Hepatocyte (in vitro differentiated cells): ENCODE measurements at regions not wholly inside any gene's neighbourhood (a gene's known extent, or its start where the extent isn't known, plus 50 kb on each side); places are given as distances from the start of the nearest gene placed in this dataset.
"Not testable (repeated sequence)": the region's sequence is repeated elsewhere in the genome, so short reads cannot be mapped to it uniquely, and the experiment has no call there.

Experiments
- DNase-seq: peaks from one replicate; pipeline ENCODE4 v3.0.0-alpha.2; 2016; ENCODE audit warnings: low spot score
- H2AFZ ChIP-seq: fragments of 200-600 bp; sonication (generic); 2 replicates; pipeline ENCODE4 v1.6.0; 2016; ENCODE audit warnings: antibody characterized with exemption, mild to moderate bottlenecking
- H3K27ac ChIP-seq: fragments of 200-600 bp; sonication (generic); 2 replicates; pipeline ENCODE4 v1.5.1; 2016; ENCODE audit warnings: mild to moderate bottlenecking
- H3K27me3 ChIP-seq: fragments of 200-600 bp; sonication (generic); 2 replicates; pipeline ENCODE4 v1.6.1; 2016
- H3K36me3 ChIP-seq: fragments of 200-600 bp; sonication (generic); replicated peaks from 2 replicates; pipeline ENCODE4 v1.5.1; 2016; ENCODE audit warnings: low read depth; ENCODE audit not compliant: insufficient read depth
- H3K4me1 ChIP-seq: fragments of 200-600 bp; sonication (generic); 2 replicates; pipeline ENCODE4 v1.5.1; 2016; ENCODE audit warnings: mild to moderate bottlenecking, moderate library complexity; ENCODE audit not compliant: insufficient read depth
- H3K4me2 ChIP-seq: fragments of 200-600 bp; sonication (generic); 2 replicates; pipeline ENCODE4 v1.6.0; 2016
- H3K4me3 ChIP-seq: fragments of 200-600 bp; sonication (generic); 2 replicates; pipeline ENCODE4 v1.5.1; 2016; ENCODE audit warnings: mild to moderate bottlenecking
- H3K79me2 ChIP-seq: fragments of 200-600 bp; sonication (generic); 2 replicates; pipeline ENCODE4 v1.6.0; 2017; ENCODE audit warnings: mild to moderate bottlenecking
- H3K9me2 ChIP-seq: fragments of 200-600 bp; sonication (generic); replicated peaks from 2 replicates; pipeline ENCODE4 v1.6.0; 2017; ENCODE audit warnings: mild to moderate bottlenecking; ENCODE audit not compliant: insufficient read depth
- H3K9me3 ChIP-seq: fragments of 200-600 bp; sonication (generic); 2 replicates; pipeline ENCODE4 v1.5.1; 2016; ENCODE audit warnings: low read depth, mild to moderate bottlenecking
- H4K20me1 ChIP-seq: fragments of 200-600 bp; sonication (generic); 2 replicates; pipeline ENCODE4 v1.6.0; 2016; ENCODE audit warnings: mild to moderate bottlenecking; ENCODE audit not compliant: insufficient read depth, poor library complexity, severe bottlenecking
- CTCF ChIP-seq: fragments of 200-600 bp; sonication (generic); IDR thresholded peaks from 2 replicates; pipeline ENCODE4 v1.5.1; 2016; ENCODE audit warnings: antibody characterized with exemption, mild to moderate bottlenecking; ENCODE audit not compliant: poor library complexity
- EZH2 ChIP-seq: fragments of 200-600 bp; sonication (generic); IDR thresholded peaks from 2 replicates; pipeline ENCODE4 v1.6.1; 2016; ENCODE audit warnings: antibody characterized with exemption, mild to moderate bottlenecking, borderline replicate concordance
- EZH2phosphoT487 ChIP-seq: fragments of 200-600 bp; sonication (generic); IDR thresholded peaks from one replicate; pipeline ENCODE4 v1.6.1; 2018; ENCODE audit warnings: antibody characterized with exemption, mild to moderate bottlenecking, low read depth, moderate library complexity; ENCODE audit not compliant: unreplicated experiment, severe bottlenecking
- whole genome bisulfite sequencing: methylation state at CpG from one replicate; pipeline ENCODE4 v1.1.6; 2016; ENCODE audit warnings: low lambda C conversion rate; ENCODE audit errors: missing lambda C conversion rate; 5-methylcytosine and 5-hydroxymethylcytosine counted together

- Histone ChIP-seq H3K4me2 (no peak overlapping the region), H3K79me2 (no peaks in the 10 kb centered on the region), H3K4me1 (no peaks in the 10 kb centered on the region), H3K4me3 (no peak overlapping the region), H3K36me3 (no peaks in the 10 kb centered on the region), H3K27me3 (no peaks in the 10 kb centered on the region), H3K9me3 (no peaks in the 10 kb centered on the region), H2AFZ (no peak overlapping the region), H3K9me2 (no peaks in the 10 kb centered on the region), H4K20me1 (no peaks in the 10 kb centered on the region), H3K27ac (no peak overlapping the region)
- no peak for TF ChIP-seq EZH2phosphoT487
- no peak for TF ChIP-seq EZH2
- TF ChIP-seq CTCF, result no peak
- WGBS, result 74% methylated on average over 4 of the region's 4 CpGs
- no peak for DNase-seq
Observed at GRCh38 chr4:162761965-162762364, 404.7 kb downstream of the NAF1 start.

- not testable (repeated sequence) for H3K4me2 ChIP-seq, H3K36me3 ChIP-seq, H3K9me2 ChIP-seq, H3K4me3 ChIP-seq, H4K20me1 ChIP-seq, H2AFZ ChIP-seq, H3K4me1 ChIP-seq, H3K79me2 ChIP-seq, DNase-seq, H3K27me3 ChIP-seq, H3K27ac ChIP-seq, H3K9me3 ChIP-seq
- WGBS, result 93% methylated on average over 11 of the region's 11 CpGs
Observed at GRCh38 chr4:162740228-162740627, 426.5 kb downstream of the NAF1 start.

GRCh38 chr4:162739596-162739995, 427.1 kb downstream of the NAF1 start:
- H3K9me3 ChIP-seq, H3K4me2 ChIP-seq, H3K79me2 ChIP-seq, H2AFZ ChIP-seq, H3K27me3 ChIP-seq, H3K36me3 ChIP-seq, DNase-seq, H3K9me2 ChIP-seq, H3K4me3 ChIP-seq, H3K27ac ChIP-seq, H4K20me1 ChIP-seq, H3K4me1 ChIP-seq: not testable (repeated sequence)
- WGBS, result 96% methylated on average over 16 of the region's 32 CpGs

- no peak overlapping the region for H2AFZ ChIP-seq
- H3K27me3 ChIP-seq, result no peaks in the 10 kb centered on the region
- no peak for TF ChIP-seq EZH2phosphoT487
- TF ChIP-seq CTCF, result no peak
- no peak for TF ChIP-seq EZH2
- no peak for DNase-seq
- H3K4me2 ChIP-seq, result no peak overlapping the region
- no peaks in the 10 kb centered on the region for H3K4me1 ChIP-seq
- no peaks in the 10 kb centered on the region for H3K79me2 ChIP-seq
- no peaks in the 10 kb centered on the region for H4K20me1 ChIP-seq
- 54% methylated on average over 6 of the region's 6 CpGs for WGBS
- no peaks in the 10 kb centered on the region for H3K9me3 ChIP-seq
- H3K4me3 ChIP-seq, result no peak overlapping the region
- H3K36me3 ChIP-seq, result no peaks in the 10 kb centered on the region
- H3K27ac ChIP-seq, result no peak overlapping the region
- no peaks in the 10 kb centered on the region for H3K9me2 ChIP-seq
Observed at GRCh38 chr4:162732876-162733275, 433.8 kb downstream of the NAF1 start.

- no peak overlapping the region for H2AFZ ChIP-seq
- TF ChIP-seq EZH2phosphoT487 (no peak), EZH2 (no peak), CTCF (no peak)
- H3K9me3 ChIP-seq, result no peaks in the 10 kb centered on the region
Observed at GRCh38 chr4:162727766-162728165, 438.9 kb downstream of the NAF1 start.

More at GRCh38 chr4:162727766-162728165, 438.9 kb downstream of the NAF1 start:
- Histone ChIP-seq H3K4me1 (no peaks in the 10 kb centered on the region), H3K4me3 (no peak overlapping the region), H3K36me3 (no peaks in the 10 kb centered on the region), H3K79me2 (no peaks in the 10 kb centered on the region), H4K20me1 (no peaks in the 10 kb centered on the region), H3K4me2 (no peak overlapping the region), H3K27ac (no peak overlapping the region), H3K9me2 (no peaks in the 10 kb centered on the region), H3K27me3 (no peaks in the 10 kb centered on the region)
- DNase-seq, result no peak
